ENCODE measurements at regions not wholly inside any gene's neighbourhood (a gene's known extent, or its start where the extent isn't known, plus 50 kb on each side); places are given as distances from the start of the nearest gene placed in this dataset.

GRCh38 chr21:33123374-33124123 lies 53.6 kb downstream of the OLIG1 start:
- TF ChIP-seq POLR2A (IDR thresholded peaks at IDR 0.05; ENCODE audit: extremely low read depth, insufficient read length) (no peak), CTCF (IDR thresholded peaks at IDR 0.05; ENCODE audit: low read depth, low read length) (no peak), MAX (IDR thresholded peaks at IDR 0.05; ENCODE audit: low read depth, low read length) (no peak), MYC (IDR thresholded peaks at IDR 0.05; ENCODE audit: low read depth, low read length) (no peak)
